Panc1 (cell line): ENCODE measurements at regions not wholly inside any gene's neighbourhood (a gene's known extent, or its start where the extent isn't known, plus 50 kb on each side); places are given as distances from the start of the nearest gene placed in this dataset.

ENCODE experiments used
- ATAC-seq: fragments of 200-7000 bp; cut with Tn5 transposase; 2 replicates; pipeline ENCODE4 v1.9.1; 2020; ENCODE audit warnings: mild to moderate bottlenecking, moderate library complexity
- BruUV-seq: library from RNA; stranded (reverse); fragments of 400-500 nt; replicated peaks from 2 replicates; lab custom pipeline; 2021; lab: Mats Ljungman, UMichigan
- CTCF ChIA-PET: fragments of 300-600 bp; sonication (Branson Sonifier 250); formaldehyde crosslinking; loops from one replicate; lab custom pipeline; 2022; ENCODE audit warnings: antibody characterized with exemption; lab: Charles Lee
- POLR2A ChIA-PET: fragments of 300-600 bp; sonication (Branson Sonifier 250); formaldehyde crosslinking; loops from one replicate; lab custom pipeline; 2022; ENCODE audit warnings: antibody characterized with exemption; lab: Charles Lee
- DNase-seq: peaks from one replicate; pipeline ENCODE4 v3.0.0-alpha.2; 2010; ENCODE audit warnings: low read depth, low spot score
- H3K27ac ChIP-seq: 2 replicates; pipeline ENCODE4 v1.5.1; 2011; ENCODE audit warnings: mild to moderate bottlenecking, low read length, inconsistent platforms
- H3K27me3 ChIP-seq: fragments of 200-500 bp; sonication (Bioruptor generic); 2 replicates; pipeline ENCODE4 v1.6.0; 2014; ENCODE audit warnings: low read length, inconsistent platforms; ENCODE audit not compliant: control insufficient read depth, insufficient read depth
- H3K36me3 ChIP-seq: fragments of 200-500 bp; sonication (Bioruptor generic); 2 replicates; pipeline ENCODE4 v1.5.1; 2014; ENCODE audit warnings: inconsistent platforms, mild to moderate bottlenecking, low read length, moderate library complexity; ENCODE audit not compliant: control insufficient read depth, insufficient read depth
- H3K4me1 ChIP-seq: 2 replicates; pipeline ENCODE4 v1.5.1; 2011; ENCODE audit warnings: inconsistent platforms, mild to moderate bottlenecking, low read length, moderate library complexity; ENCODE audit not compliant: control insufficient read depth, insufficient read depth
- H3K4me3 ChIP-seq, 2 experiments: 2 replicates each; pipeline ENCODE4 v1.5.1; 2011 to 2012; ENCODE audit warnings: low read depth in 2 of 2, low read length in 2 of 2, mild to moderate bottlenecking in 2 of 2, inconsistent platforms in 1 of 2, moderate library complexity in 1 of 2
- H3K9me3 ChIP-seq: fragments of 200-500 bp; sonication (Bioruptor generic); 2 replicates; pipeline ENCODE4 v1.5.1; 2014; ENCODE audit warnings: low read depth, mild to moderate bottlenecking, inconsistent platforms, low read length, moderate library complexity; ENCODE audit not compliant: control insufficient read depth, insufficient read depth
- REST ChIP-seq, 2 experiments: IDR thresholded peaks; 2 replicates each; pipeline ENCODE4 v1.6.1; 2011 to 2012; ENCODE audit warnings: low read depth in 2 of 2, control low read depth in 1 of 2, low read length in 1 of 2, mild to moderate bottlenecking in 1 of 2, moderate library complexity in 1 of 2; ENCODE audit not compliant: insufficient read depth in 1 of 2
- SIN3A ChIP-seq: IDR thresholded peaks from 2 replicates; pipeline ENCODE4 v1.6.1; 2012; ENCODE audit warnings: low read depth, mild to moderate bottlenecking, low read length, moderate library complexity, borderline replicate concordance; ENCODE audit not compliant: insufficient read depth
- in situ Hi-C: cut with HindIII; loops from 2 replicates; pipeline ENCODE4 v1.10.0; 2016; ENCODE audit warnings: low sequenced_read_pairs, low pct_unique_long_range_greater_than_20kb
- intact Hi-C: fragments of 100-400 bp; cut with micrococcal nuclease; formaldehyde crosslinking; loops from one replicate; pipeline ENCODE4 v1.10.0; 2022; ENCODE audit not compliant: unreplicated experiment
- TF ChIP-seq, protein P1 (sequence below): fragments of 450-650 bp; IDR thresholded peaks from 2 replicates; pipeline ENCODE4 v1.5.1; 2017; ENCODE audit warnings: mild to moderate bottlenecking

DNA sequence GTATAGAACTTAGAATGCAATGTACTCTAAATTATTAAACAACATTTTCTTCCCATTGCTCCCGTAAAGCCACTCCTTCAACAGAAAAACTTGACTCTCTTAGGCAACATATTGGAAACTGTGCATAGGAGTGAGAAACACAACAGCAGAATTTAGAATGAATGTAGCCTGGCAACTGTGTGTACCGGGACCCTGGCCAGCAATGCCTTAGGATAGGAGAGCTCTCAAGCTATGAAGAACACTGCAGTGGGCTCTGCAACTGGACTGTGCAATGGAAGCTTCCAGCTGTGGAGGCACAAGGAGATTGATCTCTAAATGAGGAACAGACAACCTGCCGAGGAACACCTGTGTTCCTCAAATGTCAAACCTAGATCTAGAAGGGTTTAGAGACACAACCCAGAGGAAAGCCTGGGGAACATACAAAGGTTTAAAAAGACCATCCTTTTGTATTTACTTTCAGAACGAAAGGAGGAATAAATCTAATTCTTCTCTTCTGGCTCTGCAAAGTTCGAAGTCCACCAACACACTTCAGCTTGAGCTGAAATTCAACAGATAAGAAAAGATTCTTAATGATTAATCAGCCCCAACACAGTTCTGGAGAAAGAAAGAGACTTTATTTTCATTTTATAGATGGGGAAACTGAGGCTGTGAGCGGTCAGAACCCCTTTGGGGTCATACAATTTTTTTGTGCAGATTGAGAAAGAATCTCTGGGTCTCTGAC, 51.5 kb upstream of the ARL15 start:
- no peak overlapping the region for H3K4me3 ChIP-seq
- H3K27me3 ChIP-seq = no peaks in the 10 kb centered on the region; the same call in 1 of the 2 replicates
- no peaks in the 10 kb centered on the region for H3K9me3 ChIP-seq
- H3K27ac ChIP-seq = no peak overlapping the region
- no peaks in the 10 kb centered on the region; the same call in 1 of the 2 replicates for H3K36me3 ChIP-seq
- intact Hi-C loops (no loop called here), in situ Hi-C loops (no loop called here)
- CTCF ChIA-PET = no interaction called here
- no peak for TF ChIP-seq SIN3A
- TF ChIP-seq, protein P1, sequence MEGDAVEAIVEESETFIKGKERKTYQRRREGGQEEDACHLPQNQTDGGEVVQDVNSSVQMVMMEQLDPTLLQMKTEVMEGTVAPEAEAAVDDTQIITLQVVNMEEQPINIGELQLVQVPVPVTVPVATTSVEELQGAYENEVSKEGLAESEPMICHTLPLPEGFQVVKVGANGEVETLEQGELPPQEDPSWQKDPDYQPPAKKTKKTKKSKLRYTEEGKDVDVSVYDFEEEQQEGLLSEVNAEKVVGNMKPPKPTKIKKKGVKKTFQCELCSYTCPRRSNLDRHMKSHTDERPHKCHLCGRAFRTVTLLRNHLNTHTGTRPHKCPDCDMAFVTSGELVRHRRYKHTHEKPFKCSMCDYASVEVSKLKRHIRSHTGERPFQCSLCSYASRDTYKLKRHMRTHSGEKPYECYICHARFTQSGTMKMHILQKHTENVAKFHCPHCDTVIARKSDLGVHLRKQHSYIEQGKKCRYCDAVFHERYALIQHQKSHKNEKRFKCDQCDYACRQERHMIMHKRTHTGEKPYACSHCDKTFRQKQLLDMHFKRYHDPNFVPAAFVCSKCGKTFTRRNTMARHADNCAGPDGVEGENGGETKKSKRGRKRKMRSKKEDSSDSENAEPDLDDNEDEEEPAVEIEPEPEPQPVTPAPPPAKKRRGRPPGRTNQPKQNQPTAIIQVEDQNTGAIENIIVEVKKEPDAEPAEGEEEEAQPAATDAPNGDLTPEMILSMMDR = no peak
- no peak for TF ChIP-seq REST (IDR thresholded peaks at IDR 0.05; ENCODE audit: insufficient read depth in 1 of 2, low read depth in 2 of 2, low read length in 1 of 2)
- BruUV-seq = no TSS peak
- DNase-seq (no peak), ATAC-seq (no peak)
- no peaks in the 10 kb centered on the region for H3K4me1 ChIP-seq
- POLR2A ChIA-PET = no interaction called here

GRCh38 chr5:54360925-54361662, 50.7 kb upstream of the ARL15 start:
- Histone ChIP-seq H3K4me3 (no peak overlapping the region), H3K27ac (no peak overlapping the region), H3K4me1 (no peaks in the 10 kb centered on the region), H3K9me3 (no peaks in the 10 kb centered on the region), H3K27me3 (no peaks in the 10 kb centered on the region; the same call in 1 of the 2 replicates), H3K36me3 (no peaks in the 10 kb centered on the region; the same call in 1 of the 2 replicates)
- ATAC-seq (no peak), DNase-seq (no peak)
- ChIA-PET CTCF (no interaction called here), POLR2A (no interaction called here)
- in situ Hi-C loops = no loop called here
- no TSS peak for BruUV-seq
- intact Hi-C loops = no loop called here
- TF ChIP-seq, protein P1 = no peak
- TF ChIP-seq SIN3A = no peak
